SK-N-SH (cell line): ENCODE measurements at regions not wholly inside any gene's neighbourhood (a gene's known extent, or its start where the extent isn't known, plus 50 kb on each side); places are given as distances from the start of the nearest gene placed in this dataset.
"Not testable (repeated sequence)": the region's sequence is repeated elsewhere in the genome, so short reads cannot be mapped to it uniquely, and the experiment has no call there.

Experiments used
- CTCF ChIA-PET: fragments of 300-600, 350-600 bp; formaldehyde crosslinking; extraction: SDS; loops from one replicate; lab custom pipeline; 2021; lab: Yijun Ruan, JAX
- POLR2A ChIA-PET: fragments of 350-600 bp; sonication (Branson Sonifier 250); formaldehyde crosslinking; extraction: SDS; loops from one replicate; lab custom pipeline; 2020; ENCODE audit warnings: antibody characterized with exemption, inconsistent platforms; lab: Yijun Ruan, JAX
- DNase-seq: peaks from one replicate; pipeline ENCODE4 v3.0.0; 2012
- H2AFZ ChIP-seq: fragments of 200-600 bp; sonication (generic); 2 replicates; pipeline ENCODE4 v1.8.1; 2016; ENCODE audit warnings: antibody characterized with exemption, mild to moderate bottlenecking, low read depth
- H3F3A ChIP-seq: fragments of 200-600 bp; sonication (generic); replicated peaks from 2 replicates; pipeline ENCODE3; 2016; ENCODE audit warnings: antibody characterized with exemption, mild to moderate bottlenecking; ENCODE audit not compliant: insufficient read depth
- H3K27ac ChIP-seq, 2 experiments: fragments of 200-500 bp in 1 of 2; fragments of 200-600 bp in 1 of 2; sonication (Bioruptor generic) in 1 of 2; sonication (generic), shearing (Covaris generic) in 1 of 2; 2 replicates each; pipeline versions ENCODE4 v1.5.1 to v1.6.1; 2014 to 2016; ENCODE audit warnings: low read depth in 2 of 2, inconsistent platforms in 1 of 2, low read length in 1 of 2, mild to moderate bottlenecking in 1 of 2, mixed read lengths in 1 of 2
- H3K27me3 ChIP-seq: fragments of 200-600 bp; sonication (generic), shearing (Covaris generic); 2 replicates; pipeline ENCODE4 v1.6.1; 2016; ENCODE audit warnings: mixed run types; ENCODE audit not compliant: insufficient read depth
- H3K36me3 ChIP-seq, 2 experiments: fragments of 200-500 bp in 1 of 2; fragments of 200-600 bp in 1 of 2; sonication (Bioruptor generic) in 1 of 2; sonication (generic) in 1 of 2; replicated peaks in 1 of 2; 2 replicates each; pipeline versions ENCODE3 to v1.5.1; 2014 to 2016; ENCODE audit warnings: low read length in 1 of 2, mild to moderate bottlenecking in 1 of 2; ENCODE audit not compliant: insufficient read depth in 2 of 2, control insufficient read depth in 1 of 2
- H3K4me1 ChIP-seq, 2 experiments: fragments of 200-500 bp in 1 of 2; fragments of 200-600 bp in 1 of 2; sonication (Bioruptor generic) in 1 of 2; sonication (generic), shearing (Covaris generic) in 1 of 2; 2 replicates each; pipeline versions ENCODE4 v1.5.1 to v1.6.1; 2014 to 2016; ENCODE audit warnings: low read depth in 1 of 2, low read length in 1 of 2, mixed run types in 1 of 2; ENCODE audit not compliant: insufficient read depth in 2 of 2, control insufficient read depth in 1 of 2
- H3K4me2 ChIP-seq: fragments of 200-600 bp; sonication (generic), shearing (Covaris generic); 2 replicates; pipeline ENCODE4 v1.6.1; 2017; ENCODE audit warnings: mixed run types
- H3K4me3 ChIP-seq, 2 experiments: fragments of 200-500 bp in 1 of 2; fragments of 200-600 bp in 1 of 2; sonication (Bioruptor generic) in 1 of 2; sonication (generic), shearing (Covaris generic) in 1 of 2; 2 replicates each; pipeline versions ENCODE4 v1.5.1 to v1.8.1; 2014 to 2016; ENCODE audit warnings: low read depth in 2 of 2, inconsistent platforms in 1 of 2, low read length in 1 of 2, mild to moderate bottlenecking in 1 of 2, mixed read lengths in 1 of 2, moderate library complexity in 1 of 2
- H3K79me2 ChIP-seq: fragments of 200-600 bp; sonication (generic); 2 replicates; pipeline ENCODE4 v1.8.1; 2017; ENCODE audit warnings: mild to moderate bottlenecking; ENCODE audit not compliant: insufficient read depth
- H3K9ac ChIP-seq: fragments of 200-600 bp; sonication (generic); 2 replicates; pipeline ENCODE4 v1.6.1; 2017; ENCODE audit warnings: mixed run types
- H3K9me2 ChIP-seq: fragments of 200-600 bp; sonication (generic); 2 replicates; pipeline ENCODE4 v1.6.1; 2017; ENCODE audit warnings: mixed run types
- H3K9me3 ChIP-seq: fragments of 200-600 bp; sonication (generic); 2 replicates; pipeline ENCODE4 v1.6.1; 2017; ENCODE audit warnings: mixed run types, mild to moderate bottlenecking, moderate library complexity
- H4K20me1 ChIP-seq: fragments of 200-600 bp; sonication (generic); 2 replicates; pipeline ENCODE4 v1.6.1; 2017; ENCODE audit warnings: mild to moderate bottlenecking, mixed run types; ENCODE audit not compliant: insufficient read depth
- CTCF ChIP-seq: fragments of 200-600 bp; sonication (generic); IDR thresholded peaks from 2 replicates; pipeline ENCODE4 v1.6.1; 2017; ENCODE audit warnings: antibody characterized with exemption, mild to moderate bottlenecking, moderate library complexity
- ELF1 ChIP-seq: IDR thresholded peaks from 2 replicates; pipeline ENCODE4 v1.4.0; 2012
- EP300 ChIP-seq, 2 experiments: IDR thresholded peaks; 2 replicates each; pipeline versions ENCODE4 v1.4.0 to v1.6.1; 2012; ENCODE audit warnings: borderline replicate concordance in 1 of 2, low read depth in 1 of 2, low read length in 1 of 2
- FOSL2 ChIP-seq: IDR thresholded peaks from 2 replicates; pipeline ENCODE4 v1.4.0; 2012; ENCODE audit warnings: low read depth, mild to moderate bottlenecking, moderate library complexity, borderline replicate concordance
- GATA2 ChIP-seq: sonication (generic); formaldehyde crosslinking; IDR thresholded peaks from 2 replicates; pipeline ENCODE4 v1.5.0; 2020; ENCODE audit warnings: mild to moderate bottlenecking, missing genetic modification reagents
- MEF2A ChIP-seq: IDR thresholded peaks from 2 replicates; pipeline ENCODE4 v1.4.0; 2012; ENCODE audit warnings: low read depth, borderline replicate concordance
- MXI1 ChIP-seq: IDR thresholded peaks from 2 replicates; pipeline ENCODE4 v1.6.1; 2012; ENCODE audit warnings: mild to moderate bottlenecking, low read depth, low read length, improper control_type of control experiment
- NFIC ChIP-seq: IDR thresholded peaks from 2 replicates; pipeline ENCODE4 v1.4.0; 2012; ENCODE audit warnings: borderline replicate concordance
- NRF1 ChIP-seq: IDR thresholded peaks from 2 replicates; pipeline ENCODE4 v1.6.1; 2012; ENCODE audit warnings: low read depth, mild to moderate bottlenecking, low read length
- POLR2AphosphoS5 ChIP-seq: IDR thresholded peaks from 2 replicates; pipeline ENCODE4 v1.6.1; 2012; ENCODE audit warnings: low read depth, low read length
- REST ChIP-seq: IDR thresholded peaks from 2 replicates; pipeline ENCODE4 v1.6.1; 2012; ENCODE audit warnings: mild to moderate bottlenecking, low read depth, low read length, moderate library complexity
- RFX5 ChIP-seq: IDR thresholded peaks from 2 replicates; pipeline ENCODE4 v1.6.1; 2012; ENCODE audit warnings: mild to moderate bottlenecking, improper control_type of control experiment, low read length
- SIN3A ChIP-seq: IDR thresholded peaks from 2 replicates; pipeline ENCODE4 v1.6.1; 2012; ENCODE audit warnings: low read depth, mild to moderate bottlenecking, low read length, moderate library complexity, borderline replicate concordance
- SMC3 ChIP-seq: IDR thresholded peaks from 2 replicates; pipeline ENCODE4 v1.6.1; 2012; ENCODE audit warnings: low read depth, low read length, improper control_type of control experiment
- TAF1 ChIP-seq: IDR thresholded peaks from 2 replicates; pipeline ENCODE4 v1.6.1; 2012; ENCODE audit warnings: low read depth, mild to moderate bottlenecking, low read length, moderate library complexity, borderline replicate concordance
- TEAD4 ChIP-seq: IDR thresholded peaks from 2 replicates; pipeline ENCODE4 v1.4.0; 2012; ENCODE audit warnings: mild to moderate bottlenecking, borderline replicate concordance; ENCODE audit not compliant: insufficient read depth
- WGBS: methylation state at CpG from one replicate; pipeline ENCODE4 v1.1.6; 2017; ENCODE audit warnings: low lambda C conversion rate; 5-methylcytosine and 5-hydroxymethylcytosine counted together

- H3K9me3 ChIP-seq, H3K27me3 ChIP-seq, POLR2A ChIA-PET, H3K9me2 ChIP-seq, H4K20me1 ChIP-seq, H3K27ac ChIP-seq, H3K9ac ChIP-seq, H2AFZ ChIP-seq, H3F3A ChIP-seq, DNase-seq, H3K79me2 ChIP-seq, H3K4me3 ChIP-seq, H3K36me3 ChIP-seq, CTCF ChIA-PET, H3K4me2 ChIP-seq, H3K4me1 ChIP-seq: not testable (repeated sequence)
- 34% methylated on average over 8 of the region's 9 CpGs for WGBS
Observed at GRCh38 chrX:84267432-84267831, 79.4 kb upstream of the RPS6KA6 start.

- H3K79me2 ChIP-seq, result no peaks in the 10 kb centered on the region
- no peaks in the 10 kb centered on the region for H3K9me3 ChIP-seq
- DNase-seq, result no peak
- H3K27me3 ChIP-seq, result no peaks in the 10 kb centered on the region
- no peak overlapping the region for H2AFZ ChIP-seq
- H3K4me2 ChIP-seq, result no peak overlapping the region
- CTCF ChIA-PET, result interaction anchor here (0.8 to 1.0 kb wide), 2 partner anchors 27 to 214 kb away, joined by 3 read pairs; no protein-coding TSS in a partner anchor
- no peak overlapping the region for H3K27ac ChIP-seq
- H3K4me3 ChIP-seq, result no peak overlapping the region
- H4K20me1 ChIP-seq, result no peaks in the 10 kb centered on the region
- H3K9me2 ChIP-seq, result no peaks in the 10 kb centered on the region
- no peaks in the 10 kb centered on the region for H3F3A ChIP-seq
- H3K36me3 ChIP-seq, result no peaks in the 10 kb centered on the region
- POLR2A ChIA-PET, result no interaction called here
- H3K9ac ChIP-seq, result no peak overlapping the region
- no peaks in the 10 kb centered on the region for H3K4me1 ChIP-seq
- TF ChIP-seq ELF1 (no peak), MXI1 (no peak), TAF1 (no peak), NRF1 (no peak), NFIC (no peak), POLR2AphosphoS5 (no peak), REST (no peak), EP300 (IDR thresholded peaks at IDR 0.05; ENCODE audit: borderline replicate concordance in 1 of 2, low read depth in 1 of 2, low read length in 1 of 2) (no peak), TEAD4 (no peak), FOSL2 (no peak), CTCF (no peak), RFX5 (no peak), SMC3 (no peak), GATA2 (no peak), SIN3A (no peak), MEF2A (no peak)
Observed at GRCh38 chrX:84259868-84260267, 71.9 kb upstream of the RPS6KA6 start.
